DND-41 (cell line): ENCODE measurements at regions not wholly inside any gene's neighbourhood (a gene's known extent, or its start where the extent isn't known, plus 50 kb on each side); places are given as distances from the start of the nearest gene placed in this dataset.

Source experiments
- ATAC-seq: fragments of 200-7000 bp; cut with Tn5 transposase; 3 replicates; pipeline ENCODE4 v1.9.1; 2021; ENCODE audit warnings: low read depth; ENCODE audit not compliant: insufficient read depth
- DNase-seq: peaks from one replicate; pipeline ENCODE4 v3.0.0-alpha.2; 2020
- H2AFZ ChIP-seq: 2 replicates; pipeline ENCODE4 v1.6.0; 2012; ENCODE audit warnings: low read depth, low read length
- H3K27ac ChIP-seq: 2 replicates; pipeline ENCODE4 v1.5.1; 2012; ENCODE audit warnings: low read length, inconsistent platforms
- H3K27me3 ChIP-seq: fragments of 200-600 bp; sonication (generic); 2 replicates; pipeline ENCODE4 v1.6.0; 2012; ENCODE audit warnings: low read length, mild to moderate bottlenecking, inconsistent platforms; ENCODE audit not compliant: insufficient read depth, poor library complexity
- H3K36me3 ChIP-seq: 2 replicates; pipeline ENCODE4 v1.5.1; 2012; ENCODE audit warnings: low read length, inconsistent platforms; ENCODE audit not compliant: insufficient read depth
- H3K4me1 ChIP-seq: 2 replicates; pipeline ENCODE4 v1.5.1; 2012; ENCODE audit warnings: mild to moderate bottlenecking, low read length; ENCODE audit not compliant: insufficient read depth
- H3K4me2 ChIP-seq: 2 replicates; pipeline ENCODE4 v1.6.0; 2012; ENCODE audit warnings: mild to moderate bottlenecking, moderate library complexity, low read length, inconsistent platforms; ENCODE audit not compliant: insufficient read depth
- H3K4me3 ChIP-seq, 2 experiments: fragments of 200-600 bp in 1 of 2; shearing (Covaris generic) in 1 of 2; 2 replicates each; pipeline ENCODE4 v1.5.1; 2012 to 2016; ENCODE audit warnings: inconsistent platforms in 2 of 2, low read length in 2 of 2, mild to moderate bottlenecking in 2 of 2, low read depth in 1 of 2, moderate library complexity in 1 of 2
- H3K79me2 ChIP-seq: 2 replicates; pipeline ENCODE4 v1.6.0; 2012; ENCODE audit warnings: low read length, inconsistent platforms; ENCODE audit not compliant: insufficient read depth
- H3K9ac ChIP-seq: 2 replicates; pipeline ENCODE4 v1.6.0; 2012; ENCODE audit warnings: low read depth, mild to moderate bottlenecking, inconsistent platforms, low read length, moderate library complexity
- H3K9me3 ChIP-seq: 2 replicates; pipeline ENCODE4 v1.5.1; 2012; ENCODE audit warnings: low read length, moderate library complexity, mild to moderate bottlenecking, inconsistent platforms; ENCODE audit not compliant: insufficient read depth, severe bottlenecking
- H4K20me1 ChIP-seq: 2 replicates; pipeline ENCODE4 v1.6.0; 2012; ENCODE audit warnings: low read length; ENCODE audit not compliant: insufficient read depth
- EZH2 ChIP-seq: IDR thresholded peaks from 3 replicates; pipeline ENCODE4 v1.6.1; 2012; ENCODE audit warnings: borderline replicate concordance, low read depth, mild to moderate bottlenecking, moderate library complexity, low read length, inconsistent platforms; ENCODE audit not compliant: severe bottlenecking
- TF ChIP-seq, protein P1 (sequence below): IDR thresholded peaks from 2 replicates; pipeline ENCODE4 v1.5.1; 2012; ENCODE audit warnings: borderline replicate concordance, low read length, moderate library complexity, mild to moderate bottlenecking; ENCODE audit not compliant: poor library complexity, severe bottlenecking; ENCODE audit errors: extremely low read depth

DNA sequence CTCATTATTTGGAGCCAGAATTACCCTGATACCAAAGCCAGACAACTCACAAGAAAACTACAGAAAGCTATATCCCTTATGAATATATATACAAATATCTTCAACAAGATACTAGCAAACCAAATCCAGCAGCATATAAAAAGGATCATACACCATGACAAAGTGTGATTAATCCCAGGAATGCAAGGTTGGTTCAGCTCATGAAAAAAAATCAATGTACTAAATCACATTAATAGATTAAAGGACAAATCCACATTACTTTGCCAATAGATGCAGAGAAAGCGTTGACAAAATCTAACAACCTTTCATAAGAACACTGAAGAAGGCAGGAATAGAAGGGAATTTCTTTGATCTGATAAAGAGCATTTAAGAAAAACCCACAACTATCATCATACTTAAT lies 50.4 kb upstream of the TEAD1 start:
- Histone ChIP-seq H3K9ac (no peak overlapping the region), H3K27ac (no peak overlapping the region), H2AFZ (no peak overlapping the region), H3K27me3 (peaks cover under 1% of the 10 kb centered on the region), H3K4me2 (no peak overlapping the region), H4K20me1 (no peaks in the 10 kb centered on the region), H3K4me1 (no peaks in the 10 kb centered on the region), H3K79me2 (no peaks in the 10 kb centered on the region), H3K9me3 (peaks cover 12% of the 10 kb centered on the region), H3K36me3 (no peaks in the 10 kb centered on the region), H3K4me3 (no peak overlapping the region)
- no peak for ATAC-seq
- TF ChIP-seq, protein P1, sequence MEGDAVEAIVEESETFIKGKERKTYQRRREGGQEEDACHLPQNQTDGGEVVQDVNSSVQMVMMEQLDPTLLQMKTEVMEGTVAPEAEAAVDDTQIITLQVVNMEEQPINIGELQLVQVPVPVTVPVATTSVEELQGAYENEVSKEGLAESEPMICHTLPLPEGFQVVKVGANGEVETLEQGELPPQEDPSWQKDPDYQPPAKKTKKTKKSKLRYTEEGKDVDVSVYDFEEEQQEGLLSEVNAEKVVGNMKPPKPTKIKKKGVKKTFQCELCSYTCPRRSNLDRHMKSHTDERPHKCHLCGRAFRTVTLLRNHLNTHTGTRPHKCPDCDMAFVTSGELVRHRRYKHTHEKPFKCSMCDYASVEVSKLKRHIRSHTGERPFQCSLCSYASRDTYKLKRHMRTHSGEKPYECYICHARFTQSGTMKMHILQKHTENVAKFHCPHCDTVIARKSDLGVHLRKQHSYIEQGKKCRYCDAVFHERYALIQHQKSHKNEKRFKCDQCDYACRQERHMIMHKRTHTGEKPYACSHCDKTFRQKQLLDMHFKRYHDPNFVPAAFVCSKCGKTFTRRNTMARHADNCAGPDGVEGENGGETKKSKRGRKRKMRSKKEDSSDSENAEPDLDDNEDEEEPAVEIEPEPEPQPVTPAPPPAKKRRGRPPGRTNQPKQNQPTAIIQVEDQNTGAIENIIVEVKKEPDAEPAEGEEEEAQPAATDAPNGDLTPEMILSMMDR = no peak
- no peak for TF ChIP-seq EZH2
- no peak for DNase-seq
